OCI-LY1 (cell line): ENCODE measurements at regions not wholly inside any gene's neighbourhood (a gene's known extent, or its start where the extent isn't known, plus 50 kb on each side); places are given as distances from the start of the nearest gene placed in this dataset.
A peak's percentile ranks its signal among the peaks of the same experiment; 100 is the strongest.

ENCODE experiments used
- H2AFZ ChIP-seq: fragments of 200-600 bp; sonication (generic), shearing (Covaris generic); 2 replicates; pipeline ENCODE4 v1.6.0; 2014; ENCODE audit warnings: antibody characterized with exemption, mild to moderate bottlenecking, low read length
- H3F3A ChIP-seq: fragments of 200-600 bp; sonication (generic), shearing (Covaris generic); 2 replicates; pipeline ENCODE4 v1.6.0; 2014; ENCODE audit warnings: mild to moderate bottlenecking, antibody characterized with exemption, low read length, moderate library complexity; ENCODE audit not compliant: insufficient read depth
- H3K27ac ChIP-seq: fragments of 200-600 bp; sonication (generic); 2 replicates; pipeline ENCODE4 v1.5.1; 2014; ENCODE audit warnings: low read length, mixed run types, mild to moderate bottlenecking, low read depth; ENCODE audit not compliant: poor library complexity, severe bottlenecking
- H3K27me3 ChIP-seq: fragments of 200-600 bp; sonication (generic); 2 replicates; pipeline ENCODE4 v1.6.0; 2014; ENCODE audit warnings: antibody characterized with exemption, mild to moderate bottlenecking, low read length, moderate library complexity; ENCODE audit not compliant: insufficient read depth
- H3K36me3 ChIP-seq: fragments of 200-600 bp; sonication (generic); 2 replicates; pipeline ENCODE4 v1.6.1; 2014; ENCODE audit warnings: mild to moderate bottlenecking, antibody characterized with exemption, low read length, moderate library complexity, mixed read lengths; ENCODE audit not compliant: insufficient read depth
- H3K4me1 ChIP-seq: fragments of 200-600 bp; sonication (generic); 2 replicates; pipeline ENCODE4 v1.5.1; 2014; ENCODE audit warnings: mild to moderate bottlenecking, low read length, moderate library complexity; ENCODE audit not compliant: insufficient read depth, severe bottlenecking
- H3K4me2 ChIP-seq: fragments of 200-600 bp; sonication (generic), shearing (Covaris generic); 2 replicates; pipeline ENCODE4 v1.6.1; 2014; ENCODE audit warnings: low read length
- H3K4me3 ChIP-seq: fragments of 200-600 bp; sonication (generic); 2 replicates; pipeline ENCODE4 v1.5.1; 2014; ENCODE audit warnings: low read length, low read depth, mild to moderate bottlenecking, mixed read lengths; ENCODE audit not compliant: poor library complexity, severe bottlenecking
- H3K79me2 ChIP-seq: fragments of 200-600 bp; shearing (Covaris generic); 2 replicates; pipeline ENCODE4 v1.6.1; 2016; ENCODE audit warnings: mixed run types, low read length, mixed read lengths; ENCODE audit not compliant: insufficient read depth
- H3K9ac ChIP-seq: fragments of 200-600 bp; sonication (generic), shearing (Covaris generic); 2 replicates; pipeline ENCODE4 v1.6.1; 2014; ENCODE audit warnings: mild to moderate bottlenecking, low read length, mixed read lengths
- H3K9me2 ChIP-seq: fragments of 200-600 bp; sonication (generic), shearing (Covaris generic); 2 replicates; pipeline ENCODE4 v1.6.1; 2014; ENCODE audit warnings: low read depth, mild to moderate bottlenecking, low read length, mixed read lengths
- H3K9me3 ChIP-seq: fragments of 200-600 bp; shearing (Covaris generic); 2 replicates; pipeline ENCODE4 v1.6.1; 2014; ENCODE audit warnings: low read length, mixed read lengths
- H4K20me1 ChIP-seq: fragments of 200-600 bp; sonication (generic), shearing (Covaris generic); 2 replicates; pipeline ENCODE4 v1.6.0; 2016; ENCODE audit warnings: mild to moderate bottlenecking, low read length; ENCODE audit not compliant: insufficient read depth
- EZH2 ChIP-seq: fragments of 200-600 bp; sonication (generic), shearing (Covaris generic); IDR thresholded peaks from 2 replicates; pipeline ENCODE4 v1.8.0; 2017; ENCODE audit warnings: borderline replicate concordance, mixed run types, mild to moderate bottlenecking, antibody characterized with exemption, low read length, moderate library complexity, mixed read lengths
- TF ChIP-seq, protein P1 (sequence below): fragments of 200-600 bp; sonication (generic), shearing (Covaris generic); IDR thresholded peaks from 2 replicates; pipeline ENCODE4 v1.5.1; 2017; ENCODE audit warnings: mild to moderate bottlenecking, antibody characterized with exemption, low read length, moderate library complexity, mixed read lengths

DNA sequence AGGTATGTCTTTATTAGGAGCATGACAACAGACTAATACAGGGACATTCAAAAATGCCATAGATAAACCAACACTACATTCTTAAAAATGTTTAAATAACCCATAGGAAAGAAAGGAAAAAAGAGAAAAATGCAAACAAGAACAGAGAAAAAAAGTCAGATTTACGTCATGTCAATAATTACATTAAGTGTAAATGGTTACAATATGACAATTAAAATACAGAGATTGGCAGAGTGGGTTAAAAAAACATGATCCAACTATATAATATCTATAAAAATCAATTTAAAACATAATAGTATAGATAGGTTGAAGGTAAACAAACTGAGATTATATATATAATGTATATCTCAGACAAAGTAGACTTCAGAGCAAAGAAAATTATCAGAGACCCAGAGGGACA lies 255.8 kb downstream of the ANAPC1 start:
- no peak overlapping the region for H3K4me3 ChIP-seq
- H2AFZ ChIP-seq, result no peak overlapping the region
- H3K9me3 ChIP-seq, result peaks cover 29% of the 10 kb centered on the region; the same call in 1 of the 2 replicates
- peaks cover 21% of the 10 kb centered on the region for H3K4me1 ChIP-seq
- no peaks in the 10 kb centered on the region for H3K9me2 ChIP-seq
- TF ChIP-seq, protein P1, sequence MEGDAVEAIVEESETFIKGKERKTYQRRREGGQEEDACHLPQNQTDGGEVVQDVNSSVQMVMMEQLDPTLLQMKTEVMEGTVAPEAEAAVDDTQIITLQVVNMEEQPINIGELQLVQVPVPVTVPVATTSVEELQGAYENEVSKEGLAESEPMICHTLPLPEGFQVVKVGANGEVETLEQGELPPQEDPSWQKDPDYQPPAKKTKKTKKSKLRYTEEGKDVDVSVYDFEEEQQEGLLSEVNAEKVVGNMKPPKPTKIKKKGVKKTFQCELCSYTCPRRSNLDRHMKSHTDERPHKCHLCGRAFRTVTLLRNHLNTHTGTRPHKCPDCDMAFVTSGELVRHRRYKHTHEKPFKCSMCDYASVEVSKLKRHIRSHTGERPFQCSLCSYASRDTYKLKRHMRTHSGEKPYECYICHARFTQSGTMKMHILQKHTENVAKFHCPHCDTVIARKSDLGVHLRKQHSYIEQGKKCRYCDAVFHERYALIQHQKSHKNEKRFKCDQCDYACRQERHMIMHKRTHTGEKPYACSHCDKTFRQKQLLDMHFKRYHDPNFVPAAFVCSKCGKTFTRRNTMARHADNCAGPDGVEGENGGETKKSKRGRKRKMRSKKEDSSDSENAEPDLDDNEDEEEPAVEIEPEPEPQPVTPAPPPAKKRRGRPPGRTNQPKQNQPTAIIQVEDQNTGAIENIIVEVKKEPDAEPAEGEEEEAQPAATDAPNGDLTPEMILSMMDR, result no peak
- no peak for TF ChIP-seq EZH2
- H3F3A ChIP-seq, result no peaks in the 10 kb centered on the region
- no peak overlapping the region for H3K27ac ChIP-seq
- H4K20me1 ChIP-seq, result no peaks in the 10 kb centered on the region
- no peak overlapping the region for H3K4me2 ChIP-seq
- no peaks in the 10 kb centered on the region for H3K36me3 ChIP-seq
- H3K9ac ChIP-seq, result no peak overlapping the region
- no peaks in the 10 kb centered on the region for H3K27me3 ChIP-seq
- H3K79me2 ChIP-seq, result no peaks in the 10 kb centered on the region

GRCh38 chr2:111629983-111630382 lies 254.0 kb downstream of the ANAPC1 start:
- H3K27ac ChIP-seq, result no peak overlapping the region
- TF ChIP-seq EZH2, result no peak
- TF ChIP-seq, protein P1, result no peak
- no peaks in the 10 kb centered on the region for H3K9me2 ChIP-seq
- peaks cover 29% of the 10 kb centered on the region; the same call in 1 of the 2 replicates for H3K9me3 ChIP-seq
- no peaks in the 10 kb centered on the region for H3K27me3 ChIP-seq
- H3K4me2 ChIP-seq, result no peak overlapping the region
- no peaks in the 10 kb centered on the region for H3K36me3 ChIP-seq
- peaks cover 26% of the 10 kb centered on the region for H3K4me1 ChIP-seq
- H3F3A ChIP-seq, result no peaks in the 10 kb centered on the region
- H4K20me1 ChIP-seq, result no peaks in the 10 kb centered on the region
- H3K79me2 ChIP-seq, result no peaks in the 10 kb centered on the region
- H3K9ac ChIP-seq, result no peak overlapping the region
- H3K4me3 ChIP-seq, result no peak overlapping the region
- no peak overlapping the region for H2AFZ ChIP-seq

DNA sequence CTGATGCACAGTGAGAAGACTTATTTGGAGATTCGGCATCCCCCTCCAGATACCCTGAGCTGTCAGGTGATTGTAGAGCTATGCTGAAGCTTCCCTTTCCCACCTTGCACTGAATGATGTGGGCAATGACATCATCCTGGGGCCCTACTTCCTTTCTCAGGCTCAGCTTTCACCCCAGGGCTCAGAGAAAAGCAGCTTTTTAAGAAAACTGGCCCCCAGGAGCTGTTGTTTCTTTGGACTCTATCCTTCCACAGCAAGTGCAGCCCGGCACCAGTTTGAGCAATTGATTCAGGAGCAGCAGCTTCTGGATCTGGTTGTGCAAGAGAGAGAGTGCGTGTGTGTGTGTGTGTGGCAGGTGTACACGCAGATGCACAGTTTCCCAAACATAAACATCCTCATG lies 251.3 kb downstream of the ANAPC1 start:
- TF ChIP-seq, protein P1, result no peak
- Histone ChIP-seq H4K20me1 (no peaks in the 10 kb centered on the region), H3K79me2 (no peaks in the 10 kb centered on the region), H3K4me3 (no peak overlapping the region), H3K9me2 (no peaks in the 10 kb centered on the region), H3K9ac (no peak overlapping the region), H3F3A (no peaks in the 10 kb centered on the region), H3K9me3 (peaks cover 27% of the 10 kb centered on the region), H3K27me3 (no peaks in the 10 kb centered on the region), H2AFZ (no peak overlapping the region), H3K4me2 (peak overlapping the region; percentile 25; the same call in 1 of the 2 replicates), H3K4me1 (peaks cover 25% of the 10 kb centered on the region), H3K27ac (no peak overlapping the region), H3K36me3 (no peaks in the 10 kb centered on the region)
